ENCODE measurements at regions not wholly inside any gene's neighbourhood (a gene's known extent, or its start where the extent isn't known, plus 50 kb on each side); places are given as distances from the start of the nearest gene placed in this dataset.

DNA sequence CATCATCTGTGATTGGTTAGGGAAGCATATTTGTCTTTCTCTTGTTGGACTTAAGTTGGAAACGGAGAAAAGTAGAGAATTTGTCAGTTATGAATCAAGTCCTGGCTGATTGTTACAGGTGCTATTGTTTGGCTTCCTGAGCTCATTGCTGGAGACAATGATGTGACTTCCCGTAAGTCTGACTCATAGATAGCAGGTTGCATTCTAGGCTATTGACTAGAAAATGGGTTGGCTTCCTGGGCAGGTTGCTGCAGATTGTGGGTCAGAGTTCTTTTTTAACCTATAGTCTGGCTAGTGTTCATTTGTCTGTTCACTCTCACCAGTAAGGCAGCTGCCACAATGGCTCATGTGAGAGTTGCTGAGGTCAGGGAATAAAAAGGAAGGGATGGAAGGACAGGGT, 101.5 kb downstream of the CCNA1 start:
- Histone ChIP-seq H3K27ac (ENCODE audit: low read depth in 1 of 2, low read length in 2 of 2) (no peak overlapping the region), H3K36me3 (ENCODE audit: insufficient read depth, low read length) (no peaks in the 10 kb centered on the region), H3K9me3 (ENCODE audit: control insufficient read depth in 1 of 2, insufficient read depth in 1 of 2, low read length in 2 of 2) (peaks cover 0 to under 1% of the 10 kb centered on the region in 2 experiments), H3K4me3 (ENCODE audit: low read length) (no peak overlapping the region), H3K4me1 (ENCODE audit: insufficient read depth, low read length) (no peaks in the 10 kb centered on the region), H3K27me3 (ENCODE audit: control insufficient read depth in 1 of 2, insufficient read depth in 2 of 2, low read length in 2 of 2) (no peaks in the 10 kb centered on the region)
- ATAC-seq (ENCODE audit: poor library complexity) (no peak), DNase-seq (no peak)
- H3K27ac Mint-ChIP-seq, result no peak overlapping the region
- TF ChIP-seq, protein P1, sequence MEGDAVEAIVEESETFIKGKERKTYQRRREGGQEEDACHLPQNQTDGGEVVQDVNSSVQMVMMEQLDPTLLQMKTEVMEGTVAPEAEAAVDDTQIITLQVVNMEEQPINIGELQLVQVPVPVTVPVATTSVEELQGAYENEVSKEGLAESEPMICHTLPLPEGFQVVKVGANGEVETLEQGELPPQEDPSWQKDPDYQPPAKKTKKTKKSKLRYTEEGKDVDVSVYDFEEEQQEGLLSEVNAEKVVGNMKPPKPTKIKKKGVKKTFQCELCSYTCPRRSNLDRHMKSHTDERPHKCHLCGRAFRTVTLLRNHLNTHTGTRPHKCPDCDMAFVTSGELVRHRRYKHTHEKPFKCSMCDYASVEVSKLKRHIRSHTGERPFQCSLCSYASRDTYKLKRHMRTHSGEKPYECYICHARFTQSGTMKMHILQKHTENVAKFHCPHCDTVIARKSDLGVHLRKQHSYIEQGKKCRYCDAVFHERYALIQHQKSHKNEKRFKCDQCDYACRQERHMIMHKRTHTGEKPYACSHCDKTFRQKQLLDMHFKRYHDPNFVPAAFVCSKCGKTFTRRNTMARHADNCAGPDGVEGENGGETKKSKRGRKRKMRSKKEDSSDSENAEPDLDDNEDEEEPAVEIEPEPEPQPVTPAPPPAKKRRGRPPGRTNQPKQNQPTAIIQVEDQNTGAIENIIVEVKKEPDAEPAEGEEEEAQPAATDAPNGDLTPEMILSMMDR (IDR thresholded peaks at IDR 0.05), result no peak
- CTCF ChIA-PET, result no interaction called here
- intact Hi-C loops (cut with DNase I, micrococcal nuclease), result no loop called here
- no peaks in the 10 kb centered on the region for H3K4me1 Mint-ChIP-seq (ENCODE audit: low read depth)
- H3K36me3 Mint-ChIP-seq (ENCODE audit: low read depth), result no peaks in the 10 kb centered on the region
- peaks cover 9% of the 10 kb centered on the region for H3K27me3 Mint-ChIP-seq
- POLR2A ChIA-PET, result no interaction called here
- peaks cover 4% of the 10 kb centered on the region for H3K9me3 Mint-ChIP-seq
- H3K4me3 Mint-ChIP-seq, result no peak overlapping the region

DNA sequence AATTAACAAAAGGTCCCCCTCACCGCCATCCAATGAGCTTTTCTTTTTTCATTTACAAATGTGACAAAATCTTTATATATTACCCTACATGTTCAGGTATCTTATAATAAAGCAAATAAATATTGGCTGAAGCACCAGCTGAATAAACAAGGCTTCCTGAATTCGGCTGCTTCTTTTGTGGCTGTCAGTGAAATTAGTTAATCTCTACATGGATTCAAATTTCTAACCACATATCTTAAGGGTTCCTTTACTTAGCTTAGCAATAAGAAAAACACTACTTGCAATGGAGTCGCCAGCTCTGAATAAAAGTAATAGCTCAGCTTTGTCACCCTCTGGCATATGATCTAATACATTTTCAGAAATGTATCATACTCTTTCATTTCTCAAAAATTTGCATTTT, 104.3 kb downstream of the CCNA1 start:
- Mint-ChIP-seq H3K9me3 (peaks cover 6% of the 10 kb centered on the region), H3K36me3 (ENCODE audit: low read depth) (no peaks in the 10 kb centered on the region), H3K27ac (no peak overlapping the region), H3K27me3 (peaks cover 9% of the 10 kb centered on the region), H3K4me3 (no peak overlapping the region), H3K4me1 (ENCODE audit: low read depth) (no peaks in the 10 kb centered on the region)
- Histone ChIP-seq H3K9me3 (ENCODE audit: control insufficient read depth in 1 of 2, insufficient read depth in 1 of 2, low read length in 2 of 2) (peaks cover 0 to 5% of the 10 kb centered on the region in 2 experiments), H3K36me3 (ENCODE audit: insufficient read depth, low read length) (no peaks in the 10 kb centered on the region), H3K4me1 (ENCODE audit: insufficient read depth, low read length) (no peaks in the 10 kb centered on the region), H3K27ac (ENCODE audit: low read depth in 1 of 2, low read length in 2 of 2) (no peak overlapping the region), H3K4me3 (ENCODE audit: low read length) (no peak overlapping the region), H3K27me3 (ENCODE audit: control insufficient read depth in 1 of 2, insufficient read depth in 2 of 2, low read length in 2 of 2) (no peaks in the 10 kb centered on the region)
- ChIA-PET CTCF (no interaction called here), POLR2A (no interaction called here)
- no peak for ATAC-seq (ENCODE audit: poor library complexity)
- TF ChIP-seq, protein P1 (IDR thresholded peaks at IDR 0.05), result no peak
- DNase-seq, result no peak
- intact Hi-C loops (cut with DNase I, micrococcal nuclease), result no loop called here

DNA sequence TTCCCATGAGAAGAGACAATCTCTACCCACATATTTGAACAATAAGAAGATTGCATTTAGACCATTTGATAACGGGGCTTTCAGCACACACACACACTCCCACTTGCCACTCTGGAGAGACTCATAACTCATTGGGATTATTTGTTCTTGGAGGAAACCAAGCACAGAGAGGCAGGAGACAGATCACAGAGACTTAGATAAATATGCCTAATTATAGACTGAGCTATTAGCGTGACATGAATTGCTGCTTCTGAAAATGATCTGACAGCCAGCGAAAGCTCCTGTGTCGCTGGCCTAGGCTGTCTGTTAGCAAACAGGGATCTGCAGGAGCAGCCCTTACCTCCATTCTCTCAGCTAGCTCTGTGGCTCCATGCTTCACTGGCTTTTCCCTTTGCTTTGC, 111.4 kb downstream of the CCNA1 start:
- H3K27ac Mint-ChIP-seq, result no peak overlapping the region
- Histone ChIP-seq H3K27ac (ENCODE audit: low read depth in 1 of 2, low read length in 2 of 2) (no peak overlapping the region), H3K4me3 (ENCODE audit: low read length) (no peak overlapping the region), H3K9me3 (ENCODE audit: control insufficient read depth in 1 of 2, insufficient read depth in 1 of 2, low read length in 2 of 2) (peaks cover 0 to 5% of the 10 kb centered on the region in 2 experiments), H3K27me3 (ENCODE audit: control insufficient read depth in 1 of 2, insufficient read depth in 2 of 2, low read length in 2 of 2) (no peaks in the 10 kb centered on the region), H3K36me3 (ENCODE audit: insufficient read depth, low read length) (no peaks in the 10 kb centered on the region), H3K4me1 (ENCODE audit: insufficient read depth, low read length) (no peaks in the 10 kb centered on the region)
- no peak for ATAC-seq (ENCODE audit: poor library complexity)
- no peaks in the 10 kb centered on the region for H3K27me3 Mint-ChIP-seq
- H3K4me3 Mint-ChIP-seq, result no peak overlapping the region
- ChIA-PET POLR2A (no interaction called here), CTCF (no interaction called here)
- no peaks in the 10 kb centered on the region for H3K4me1 Mint-ChIP-seq (ENCODE audit: low read depth)
- H3K9me3 Mint-ChIP-seq, result peaks cover 5% of the 10 kb centered on the region
- TF ChIP-seq, protein P1 (IDR thresholded peaks at IDR 0.05), result no peak
- no peak for DNase-seq
- no peaks in the 10 kb centered on the region for H3K36me3 Mint-ChIP-seq (ENCODE audit: low read depth)
- intact Hi-C loops (cut with DNase I, micrococcal nuclease), result no loop called here
